MM.1S (cell line): ENCODE measurements at regions not wholly inside any gene's neighbourhood (a gene's known extent, or its start where the extent isn't known, plus 50 kb on each side); places are given as distances from the start of the nearest gene placed in this dataset.

Experiments used
- DNase-seq: peaks from one replicate; pipeline ENCODE4 v3.0.0-alpha.2; 2015
- H2AFZ ChIP-seq: fragments of 300-600 bp; sonication (generic); 2 replicates; pipeline ENCODE4 v1.6.0; 2016; ENCODE audit warnings: antibody characterized with exemption, low read length
- H3F3A ChIP-seq: fragments of 300-600 bp; sonication (generic); 2 replicates; pipeline ENCODE4 v1.6.1; 2016; ENCODE audit warnings: mild to moderate bottlenecking, antibody characterized with exemption, low read length, moderate library complexity, mixed read lengths; ENCODE audit not compliant: insufficient read depth
- H3K27ac ChIP-seq: fragments of 300-600 bp; sonication (generic); 2 replicates; pipeline ENCODE4 v1.5.1; 2016; ENCODE audit warnings: mild to moderate bottlenecking, low read length
- H3K27me3 ChIP-seq: fragments of 300-600 bp; sonication (generic); replicated peaks from 2 replicates; pipeline ENCODE4 v1.6.0; 2016; ENCODE audit warnings: low read length; ENCODE audit not compliant: insufficient read depth
- H3K36me3 ChIP-seq: fragments of 300-600 bp; sonication (generic); replicated peaks from 2 replicates; pipeline ENCODE4 v1.6.1; 2016; ENCODE audit warnings: mild to moderate bottlenecking, low read length, mixed read lengths; ENCODE audit not compliant: insufficient read depth
- H3K4me1 ChIP-seq: fragments of 300-600 bp; sonication (generic); 2 replicates; pipeline ENCODE4 v1.6.1; 2016; ENCODE audit warnings: low read length, mixed read lengths
- H3K4me2 ChIP-seq: fragments of 300-600 bp; sonication (generic); 2 replicates; pipeline ENCODE4 v1.6.0; 2016; ENCODE audit warnings: low read depth, low read length
- H3K4me3 ChIP-seq: fragments of 300-600 bp; sonication (generic); 2 replicates; pipeline ENCODE4 v1.5.1; 2016; ENCODE audit warnings: low read length, mixed read lengths
- H3K79me2 ChIP-seq: fragments of 300-600 bp; sonication (generic); 2 replicates; pipeline ENCODE4 v1.6.1; 2016; ENCODE audit warnings: mixed run types, low read length, mixed read lengths
- H3K9ac ChIP-seq: fragments of 300-600 bp; sonication (generic); 2 replicates; pipeline ENCODE4 v1.6.1; 2016; ENCODE audit warnings: low read length, mixed read lengths
- H3K9me2 ChIP-seq: fragments of 300-600 bp; sonication (generic); replicated peaks from 2 replicates; pipeline ENCODE4 v1.6.1; 2016; ENCODE audit warnings: mild to moderate bottlenecking, low read length, mixed read lengths; ENCODE audit not compliant: insufficient read depth
- H3K9me3 ChIP-seq: fragments of 300-600 bp; sonication (generic); replicated peaks from 2 replicates; pipeline ENCODE4 v1.6.1; 2016; ENCODE audit warnings: mild to moderate bottlenecking, low read length, mixed read lengths; ENCODE audit not compliant: insufficient read depth
- H4K20me1 ChIP-seq: fragments of 300-600 bp; sonication (generic); 2 replicates; pipeline ENCODE4 v1.6.1; 2016; ENCODE audit warnings: mild to moderate bottlenecking, low read length, moderate library complexity, mixed read lengths; ENCODE audit not compliant: insufficient read depth
- CTCF ChIP-seq: fragments of 300-600 bp; sonication (generic); IDR thresholded peaks from 2 replicates; pipeline ENCODE4 v1.5.1; 2016; ENCODE audit warnings: antibody characterized with exemption, low read length, mixed read lengths
- EZH2 ChIP-seq: fragments of 300-600 bp; sonication (generic); optimal IDR thresholded peaks from 2 replicates; pipeline ENCODE3; 2017; ENCODE audit warnings: low read depth, mild to moderate bottlenecking, antibody characterized with exemption, low read length, mixed read lengths
- EZH2phosphoT487 ChIP-seq: fragments of 300-600 bp; sonication (generic); IDR thresholded peaks from 2 replicates; pipeline ENCODE4 v1.6.1; 2018; ENCODE audit warnings: antibody characterized with exemption, low read length

DNA sequence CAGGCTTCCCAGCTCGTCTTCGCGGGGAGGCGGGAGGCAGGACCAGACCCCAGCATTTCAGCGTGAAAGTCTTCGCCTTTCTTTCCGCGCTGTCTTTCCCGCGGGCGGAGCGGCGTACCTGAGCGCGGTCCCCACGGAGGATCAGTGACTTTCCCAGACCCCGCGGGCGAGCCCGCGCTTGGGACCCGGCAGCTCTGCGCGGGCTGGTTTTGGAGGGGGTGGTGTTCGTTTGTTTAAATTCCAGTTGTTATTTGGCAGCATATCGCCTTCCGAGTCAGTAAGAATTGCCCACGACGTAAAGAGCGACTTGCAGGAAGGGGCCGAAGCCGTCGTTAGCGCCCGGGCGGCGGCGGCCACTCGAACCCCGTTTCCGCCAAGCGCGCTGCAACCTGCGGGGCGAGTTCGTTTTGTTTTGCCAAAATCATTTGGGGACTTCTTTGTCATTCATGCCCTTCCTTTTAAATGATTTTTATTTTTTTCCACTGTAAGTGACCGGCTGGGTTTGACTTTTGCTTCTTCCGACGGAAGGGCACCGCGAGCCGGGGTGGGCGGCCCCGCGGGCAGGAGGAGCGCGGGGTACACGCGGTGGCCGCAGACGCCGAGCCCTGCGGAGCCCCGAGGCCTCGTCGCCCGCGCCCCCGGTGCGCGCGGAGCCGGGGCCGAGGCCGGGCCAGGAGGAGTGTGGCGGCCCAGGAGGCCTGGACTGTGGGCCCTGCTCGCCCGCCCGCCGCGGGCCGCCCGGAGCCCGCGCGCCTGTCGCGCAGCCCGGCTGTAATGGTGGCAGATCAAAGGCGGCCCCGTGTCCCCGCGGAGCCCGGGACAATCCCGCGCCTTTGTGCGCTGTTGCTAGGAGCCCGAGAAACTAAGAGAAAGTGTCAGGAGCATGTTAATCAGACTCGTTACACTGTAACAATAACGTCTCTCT lies 75.9 kb downstream of the ZIC5 start:
- H3K4me2 ChIP-seq = peak overlapping the region; percentile 39; the same call in 1 of the 2 replicates

DNA sequence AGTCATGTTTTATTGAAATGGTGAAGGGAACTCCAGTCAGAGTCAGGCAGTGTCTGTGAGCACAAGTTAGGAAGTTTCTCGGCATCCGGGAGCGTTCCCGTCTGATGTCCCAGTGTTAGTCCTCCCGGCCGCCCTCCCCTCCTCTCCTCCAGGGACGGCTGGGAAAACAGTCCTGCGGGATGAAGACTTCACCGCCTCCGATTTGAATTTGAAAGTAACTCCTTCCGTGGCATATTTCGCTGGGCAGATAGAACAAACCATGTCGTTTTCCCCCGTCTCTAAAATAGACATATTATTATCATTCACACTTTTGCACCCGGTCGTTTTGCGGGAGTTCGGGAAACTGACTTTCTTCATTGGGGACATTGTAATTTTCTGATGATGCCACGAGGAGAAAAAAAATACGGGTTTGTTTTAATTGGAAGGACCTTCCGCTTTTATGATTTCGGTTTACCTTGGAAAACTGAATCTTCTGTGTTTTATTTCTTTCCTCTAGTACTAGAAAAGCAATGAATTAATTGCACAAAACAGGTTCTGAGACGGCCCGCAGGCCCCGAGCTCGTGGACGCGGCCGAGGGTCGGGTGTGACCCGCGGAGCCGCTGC lies 76.6 kb downstream of the ZIC5 start:
- no peaks in the 10 kb centered on the region for H3K9me2 ChIP-seq
- peak overlapping the region; percentile 39; the same call in 1 of the 2 replicates for H3K4me2 ChIP-seq
- H3K79me2 ChIP-seq = no peaks in the 10 kb centered on the region
- no peak overlapping the region for H3K27ac ChIP-seq
- no peaks in the 10 kb centered on the region for H3K36me3 ChIP-seq
- no peak overlapping the region for H3K9ac ChIP-seq
- no peaks in the 10 kb centered on the region for H3K4me1 ChIP-seq
- TF ChIP-seq EZH2 (no peak), EZH2phosphoT487 (no peak), CTCF (no peak)
- no peaks in the 10 kb centered on the region for H3K27me3 ChIP-seq
- no peak for DNase-seq
- no peak overlapping the region for H2AFZ ChIP-seq
- no peaks in the 10 kb centered on the region for H3F3A ChIP-seq
- H4K20me1 ChIP-seq = no peaks in the 10 kb centered on the region
- H3K4me3 ChIP-seq = peak overlapping the region; percentile 15; the same call in 1 of the 2 replicates
- H3K9me3 ChIP-seq = no peaks in the 10 kb centered on the region

More for the DNA sequence above, 75.9 kb downstream of the ZIC5 start:
- H3K4me1 ChIP-seq = no peaks in the 10 kb centered on the region
- no peak overlapping the region for H3K9ac ChIP-seq
- no peaks in the 10 kb centered on the region for H3K79me2 ChIP-seq
- H2AFZ ChIP-seq = no peak overlapping the region
- TF ChIP-seq CTCF (no peak), EZH2phosphoT487 (no peak), EZH2 (no peak)
- H3K9me3 ChIP-seq = no peaks in the 10 kb centered on the region
- H3K27ac ChIP-seq = no peak overlapping the region
- H3K9me2 ChIP-seq = no peaks in the 10 kb centered on the region
- H3K36me3 ChIP-seq = no peaks in the 10 kb centered on the region
- H3F3A ChIP-seq = no peaks in the 10 kb centered on the region
- peak overlapping the region; percentile 15; the same call in 1 of the 2 replicates for H3K4me3 ChIP-seq
- no peak for DNase-seq
- H4K20me1 ChIP-seq = no peaks in the 10 kb centered on the region
- H3K27me3 ChIP-seq = no peaks in the 10 kb centered on the region

DNA sequence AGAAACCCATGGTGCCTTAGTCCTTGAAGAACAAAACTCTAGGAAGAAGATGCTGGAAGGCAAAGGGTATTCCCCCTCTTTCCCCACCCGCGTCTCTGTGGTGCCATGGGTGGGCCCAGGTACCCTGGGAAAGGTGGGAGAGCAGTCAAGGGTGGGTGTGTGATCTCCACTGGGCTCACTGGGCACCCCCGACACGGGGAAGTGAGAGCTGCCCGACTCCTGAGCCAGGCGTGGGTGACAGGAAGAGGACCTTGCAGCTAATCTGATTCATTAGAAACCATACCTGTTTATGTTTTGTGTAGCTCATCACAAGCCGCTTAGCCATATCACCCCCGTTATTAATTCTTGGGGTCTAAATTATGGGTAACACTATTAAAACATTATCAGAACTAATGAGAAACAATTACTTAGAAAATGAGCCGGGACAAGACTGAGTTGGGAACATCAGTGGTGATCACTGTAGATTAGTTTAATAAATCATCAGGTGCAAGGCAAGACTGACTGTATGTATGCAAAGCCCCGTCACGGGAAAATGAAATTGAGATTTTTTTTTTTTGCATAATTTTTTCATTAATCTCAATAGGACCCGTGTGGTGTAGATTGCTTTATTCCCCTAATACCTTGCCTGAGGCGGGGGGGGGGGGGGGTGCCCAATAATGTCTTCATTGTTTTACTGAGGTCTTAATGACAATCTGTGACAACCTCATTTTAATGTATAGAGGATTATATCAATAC lies 77.3 kb downstream of the ZIC5 start:
- H3F3A ChIP-seq = no peaks in the 10 kb centered on the region
- no peak for DNase-seq
- no peak for TF ChIP-seq CTCF
- TF ChIP-seq EZH2phosphoT487 = no peak
- TF ChIP-seq EZH2 = no peak
- no peaks in the 10 kb centered on the region for H3K9me3 ChIP-seq
- H3K36me3 ChIP-seq = no peaks in the 10 kb centered on the region
- no peak overlapping the region for H3K9ac ChIP-seq
- H3K79me2 ChIP-seq = no peaks in the 10 kb centered on the region
- H3K4me3 ChIP-seq = no peak overlapping the region
- no peak overlapping the region for H3K27ac ChIP-seq
- H3K4me2 ChIP-seq = no peak overlapping the region
- H2AFZ ChIP-seq = no peak overlapping the region
- no peaks in the 10 kb centered on the region for H4K20me1 ChIP-seq
- no peaks in the 10 kb centered on the region for H3K27me3 ChIP-seq
- H3K4me1 ChIP-seq = no peaks in the 10 kb centered on the region
- H3K9me2 ChIP-seq = no peaks in the 10 kb centered on the region
